ENCODE measurements at regions not wholly inside any gene's neighbourhood (a gene's known extent, or its start where the extent isn't known, plus 50 kb on each side); places are given as distances from the start of the nearest gene placed in this dataset.

GRCh38 chr7:67777119-67777518, 780.5 kb downstream of the TYW1 start:
- Histone ChIP-seq H3K9me3 (ENCODE audit: control insufficient read depth, insufficient read depth, low read depth, low read length) (no peaks in the 10 kb centered on the region), H3K4me2 (ENCODE audit: extremely low read depth, insufficient read depth, low read length) (no peak overlapping the region), H3K27ac (ENCODE audit: insufficient read depth, low read length) (no peak overlapping the region), H3K9ac (ENCODE audit: insufficient read depth, low read length) (no peak overlapping the region), H3K4me1 (ENCODE audit: control insufficient read depth, extremely low read depth, insufficient read depth, low read length) (no peaks in the 10 kb centered on the region), H4K20me1 (ENCODE audit: control insufficient read depth, extremely low read depth, insufficient read depth, low read length) (no peaks in the 10 kb centered on the region), H2AFZ (ENCODE audit: low read length) (no peak overlapping the region), H3K79me2 (ENCODE audit: control insufficient read depth, insufficient read depth, low read length) (no peaks in the 10 kb centered on the region), H3K36me3 (ENCODE audit: control insufficient read depth, insufficient read depth, low read length) (no peaks in the 10 kb centered on the region), H3K4me3 (replicated peaks in 1 of 4; ENCODE audit: control extremely low read depth in 1 of 4, insufficient read depth in 1 of 4, low read depth in 3 of 4, low read length in 4 of 4) (no peak overlapping the region), H3K27me3 (ENCODE audit: control insufficient read depth, insufficient read depth, low read length) (no peaks in the 10 kb centered on the region)
- DNase-seq (ENCODE audit: low read depth in 2 of 2) = no peak
- TF ChIP-seq CTCF (conservative IDR thresholded peaks at IDR 0.05 in 1 of 2, IDR thresholded peaks at IDR 0.05 in 1 of 2; ENCODE audit: low read depth in 1 of 2, low read length in 2 of 2) (no peak), EZH2 (IDR thresholded peaks at IDR 0.05; ENCODE audit: low read length, missing control alignments) (no peak)

- H2AFZ ChIP-seq (ENCODE audit: low read length) = no peak overlapping the region
- H3K79me2 ChIP-seq (ENCODE audit: control insufficient read depth, insufficient read depth, low read length) = no peaks in the 10 kb centered on the region
- H3K4me3 ChIP-seq (replicated peaks in 1 of 4; ENCODE audit: control extremely low read depth in 1 of 4, insufficient read depth in 1 of 4, low read depth in 3 of 4, low read length in 4 of 4) = no peak overlapping the region
- H3K4me1 ChIP-seq (ENCODE audit: control insufficient read depth, extremely low read depth, insufficient read depth, low read length) = no peaks in the 10 kb centered on the region
- no peak overlapping the region for H3K4me2 ChIP-seq (ENCODE audit: extremely low read depth, insufficient read depth, low read length)
- H3K27me3 ChIP-seq (ENCODE audit: control insufficient read depth, insufficient read depth, low read length) = no peaks in the 10 kb centered on the region
- H3K9me3 ChIP-seq (ENCODE audit: control insufficient read depth, insufficient read depth, low read depth, low read length) = no peaks in the 10 kb centered on the region
- DNase-seq (ENCODE audit: low read depth in 2 of 2) = no peak
- H3K27ac ChIP-seq (ENCODE audit: insufficient read depth, low read length) = no peak overlapping the region
- H3K36me3 ChIP-seq (ENCODE audit: control insufficient read depth, insufficient read depth, low read length) = no peaks in the 10 kb centered on the region
- H4K20me1 ChIP-seq (ENCODE audit: control insufficient read depth, extremely low read depth, insufficient read depth, low read length) = no peaks in the 10 kb centered on the region
- H3K9ac ChIP-seq (ENCODE audit: insufficient read depth, low read length) = no peak overlapping the region
- TF ChIP-seq EZH2 (IDR thresholded peaks at IDR 0.05; ENCODE audit: low read length, missing control alignments) = no peak
- no peak for TF ChIP-seq CTCF (conservative IDR thresholded peaks at IDR 0.05 in 1 of 2, IDR thresholded peaks at IDR 0.05 in 1 of 2; ENCODE audit: low read depth in 1 of 2, low read length in 2 of 2)
Measured at GRCh38 chr7:67781841-67782240, 785.2 kb downstream of the TYW1 start.

- Histone ChIP-seq H3K27ac (ENCODE audit: insufficient read depth, low read length) (no peak overlapping the region), H4K20me1 (ENCODE audit: control insufficient read depth, extremely low read depth, insufficient read depth, low read length) (no peaks in the 10 kb centered on the region), H3K79me2 (ENCODE audit: control insufficient read depth, insufficient read depth, low read length) (no peaks in the 10 kb centered on the region), H3K4me2 (ENCODE audit: extremely low read depth, insufficient read depth, low read length) (no peak overlapping the region), H3K9ac (ENCODE audit: insufficient read depth, low read length) (no peak overlapping the region), H3K4me3 (replicated peaks in 1 of 4; ENCODE audit: control extremely low read depth in 1 of 4, insufficient read depth in 1 of 4, low read depth in 3 of 4, low read length in 4 of 4) (no peak overlapping the region), H3K4me1 (ENCODE audit: control insufficient read depth, extremely low read depth, insufficient read depth, low read length) (no peaks in the 10 kb centered on the region), H2AFZ (ENCODE audit: low read length) (no peak overlapping the region), H3K9me3 (ENCODE audit: control insufficient read depth, insufficient read depth, low read depth, low read length) (no peaks in the 10 kb centered on the region), H3K36me3 (ENCODE audit: control insufficient read depth, insufficient read depth, low read length) (no peaks in the 10 kb centered on the region), H3K27me3 (ENCODE audit: control insufficient read depth, insufficient read depth, low read length) (no peaks in the 10 kb centered on the region)
- no peak for DNase-seq (ENCODE audit: low read depth in 2 of 2)
- TF ChIP-seq CTCF (conservative IDR thresholded peaks at IDR 0.05 in 1 of 2, IDR thresholded peaks at IDR 0.05 in 1 of 2; ENCODE audit: low read depth in 1 of 2, low read length in 2 of 2) (no peak), EZH2 (IDR thresholded peaks at IDR 0.05; ENCODE audit: low read length, missing control alignments) (no peak)
Measured at GRCh38 chr7:67786021-67786420, 789.4 kb downstream of the TYW1 start.

Measured in fibroblast of lung (primary cell).